ENCODE measurements at regions not wholly inside any gene's neighbourhood (a gene's known extent, or its start where the extent isn't known, plus 50 kb on each side); places are given as distances from the start of the nearest gene placed in this dataset.
"Not testable (repeated sequence)": the region's sequence is repeated elsewhere in the genome, so short reads cannot be mapped to it uniquely, and the experiment has no call there.

DNA sequence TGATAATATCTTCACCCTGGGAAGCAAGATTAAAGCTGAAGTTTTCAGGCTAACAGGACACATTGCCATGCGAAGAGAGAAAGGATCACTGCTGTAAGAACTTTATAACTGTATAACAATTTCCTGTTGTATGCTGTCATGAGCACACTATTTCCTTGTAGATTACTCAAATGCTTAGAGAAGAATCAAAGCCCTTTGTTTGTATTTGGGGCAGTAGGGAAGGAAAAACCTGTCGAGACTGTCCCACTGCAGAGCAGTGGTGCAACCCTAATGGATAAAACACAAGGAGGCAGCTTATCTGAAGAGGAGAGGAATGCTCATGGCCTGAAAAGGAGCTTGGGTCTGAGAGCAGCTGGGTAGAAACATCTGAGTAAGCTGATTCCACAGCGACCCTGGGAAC, 327.7 kb upstream of the NPSR1 start:
- DNase-seq (ENCODE audit: low spot score) (no peak), ATAC-seq (no peak)

DNA sequence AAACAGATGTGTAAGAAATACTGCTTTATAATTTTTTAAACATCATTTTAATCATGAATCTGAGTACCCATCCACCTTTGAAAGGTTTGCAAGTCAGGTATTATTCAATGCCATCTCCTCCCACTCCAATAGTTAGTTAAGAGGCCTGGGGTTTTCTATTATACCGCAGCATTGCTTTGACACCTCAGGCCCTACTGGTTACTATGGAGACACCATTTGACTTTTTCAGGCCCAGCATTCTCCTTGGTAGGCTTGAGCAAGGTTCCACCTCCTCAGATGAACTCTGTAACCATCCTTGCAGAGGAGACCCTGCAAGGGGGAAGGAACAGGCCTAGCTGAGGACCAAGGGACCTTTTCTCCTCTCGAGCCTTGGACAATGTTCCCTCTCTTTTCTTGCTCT, 326.9 kb upstream of the NPSR1 start:
- ATAC-seq (no peak), DNase-seq (ENCODE audit: low spot score) (no peak)

DNA sequence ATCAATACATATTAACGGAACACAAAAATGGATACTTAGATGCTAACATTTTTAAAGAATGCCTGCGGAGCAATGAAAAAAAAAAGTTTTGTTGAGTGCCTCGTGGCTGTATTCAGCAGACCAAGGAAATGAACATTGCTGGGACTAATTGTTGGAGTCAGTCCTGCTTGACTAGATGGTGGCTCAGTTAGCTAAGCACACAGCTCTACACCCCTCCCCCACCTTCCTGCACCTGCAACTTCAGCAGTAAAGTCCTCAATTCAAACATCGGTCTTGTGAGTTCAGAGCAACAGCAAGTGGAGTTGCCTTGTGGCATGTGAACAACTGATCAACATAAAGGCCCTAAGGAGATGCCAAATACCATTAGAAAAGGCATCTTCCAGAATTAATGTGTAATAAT, 326.0 kb upstream of the NPSR1 start:
- ATAC-seq (no peak), DNase-seq (ENCODE audit: low spot score) (no peak)

DNA sequence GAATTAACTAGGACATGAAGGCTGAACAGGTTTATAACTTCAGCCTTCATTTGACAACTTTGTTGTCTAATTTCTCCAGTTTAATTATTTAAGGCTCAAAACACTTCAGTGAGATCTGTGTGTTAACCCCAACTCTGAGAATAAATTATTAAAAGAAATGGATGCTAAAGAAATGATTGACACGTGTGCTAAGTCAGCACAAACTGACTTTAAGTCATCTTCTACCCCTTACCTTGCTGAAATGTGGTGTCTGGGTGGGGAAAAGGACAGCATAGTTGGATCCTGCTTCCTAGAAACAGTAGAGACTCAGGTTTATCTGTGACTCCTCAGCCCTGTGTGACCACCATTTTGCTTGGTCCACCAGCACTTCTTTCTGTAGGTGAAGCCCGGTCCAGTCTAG, 324.8 kb upstream of the NPSR1 start:
- ATAC-seq (no peak), DNase-seq (ENCODE audit: low spot score) (no peak)

DNA sequence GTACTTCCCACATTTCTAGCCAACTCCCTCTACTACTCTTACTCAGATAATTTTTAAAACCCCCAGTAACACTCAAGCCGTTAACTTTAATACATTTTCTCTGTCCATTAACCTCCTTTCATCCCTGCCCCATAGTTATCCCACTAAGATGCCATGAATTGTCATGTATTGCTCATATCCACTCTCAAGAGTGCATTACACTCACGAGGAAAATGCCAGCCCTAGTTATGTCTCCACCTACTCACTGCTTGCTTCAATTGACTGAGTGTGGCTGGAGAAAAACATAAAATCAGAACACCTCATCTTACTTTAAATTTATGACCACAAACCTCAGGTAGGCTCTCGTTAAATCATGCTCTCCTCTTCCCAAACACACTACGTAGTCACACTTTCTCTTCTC, 324.1 kb upstream of the NPSR1 start:
- DNase-seq (ENCODE audit: low spot score) (no peak), ATAC-seq (no peak)

DNA sequence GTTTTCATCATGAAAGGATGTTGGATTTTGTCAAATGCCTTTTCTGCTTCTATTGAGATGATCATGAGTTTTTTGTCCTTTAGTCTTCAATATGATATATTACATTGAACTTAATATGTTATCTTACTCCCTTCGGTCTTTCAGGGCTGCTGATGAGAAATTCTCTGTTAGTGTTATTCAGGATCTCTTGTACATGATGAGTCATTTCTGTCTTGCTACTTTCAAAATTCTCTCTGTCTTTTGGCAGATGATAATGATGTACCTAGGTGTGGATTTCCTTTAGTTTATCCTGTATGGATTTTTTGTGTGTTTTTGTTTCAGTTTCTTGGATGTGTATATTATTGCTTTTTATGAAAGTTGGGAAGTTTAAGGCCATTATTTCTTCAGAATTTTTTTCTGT, 320.9 kb upstream of the NPSR1 start:
- ATAC-seq = no peak
- DNase-seq (ENCODE audit: low spot score) = no peak

DNA sequence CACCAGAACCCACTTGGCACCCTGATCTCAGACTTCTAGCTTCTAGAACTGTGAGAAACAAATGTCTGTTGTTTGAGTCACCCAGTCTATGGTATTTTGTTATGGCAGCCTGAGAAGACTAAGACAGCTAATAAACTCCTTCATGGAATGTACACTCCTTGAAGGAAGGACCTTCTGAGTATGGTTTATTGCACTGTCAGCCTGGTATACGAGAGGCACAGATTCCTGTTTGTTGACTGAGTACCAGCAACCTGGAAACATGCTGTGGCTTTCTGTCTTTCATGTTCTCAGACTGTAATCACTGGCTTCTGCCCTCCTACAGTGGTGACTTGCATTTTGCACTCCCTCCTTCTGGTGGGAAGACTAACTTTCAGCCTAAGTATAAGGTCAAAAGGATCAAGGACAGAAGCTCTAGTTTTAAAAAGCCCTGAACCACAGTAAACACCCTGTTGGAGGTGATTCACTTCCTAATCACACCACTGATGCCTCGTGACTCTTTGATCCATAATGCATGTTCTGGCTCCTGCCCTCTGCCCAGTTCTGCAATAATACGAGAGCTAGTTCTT, 319.0 kb upstream of the NPSR1 start:
- ATAC-seq = no peak
- no peak for DNase-seq (ENCODE audit: low spot score)

DNA sequence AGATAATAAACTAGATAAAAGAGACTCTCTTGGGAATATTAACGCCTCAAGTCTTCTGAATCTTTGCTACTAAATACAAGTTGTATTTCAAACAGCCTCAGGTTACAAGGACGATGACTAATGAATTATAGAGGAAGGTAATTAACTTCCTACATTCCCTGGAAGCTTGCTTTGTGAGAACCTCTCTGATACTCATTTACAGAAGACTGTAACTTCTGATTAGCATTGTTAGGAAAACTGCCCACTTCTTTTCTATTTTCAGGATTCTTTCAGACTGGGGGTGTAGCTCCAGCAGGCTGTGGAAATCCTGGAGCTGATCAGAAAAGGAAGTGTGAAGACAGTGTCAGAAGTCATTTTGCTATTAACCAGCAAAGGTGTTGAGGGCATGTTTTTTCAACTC, 316.7 kb upstream of the NPSR1 start:
- ATAC-seq (no peak), DNase-seq (ENCODE audit: low spot score) (no peak)

DNA sequence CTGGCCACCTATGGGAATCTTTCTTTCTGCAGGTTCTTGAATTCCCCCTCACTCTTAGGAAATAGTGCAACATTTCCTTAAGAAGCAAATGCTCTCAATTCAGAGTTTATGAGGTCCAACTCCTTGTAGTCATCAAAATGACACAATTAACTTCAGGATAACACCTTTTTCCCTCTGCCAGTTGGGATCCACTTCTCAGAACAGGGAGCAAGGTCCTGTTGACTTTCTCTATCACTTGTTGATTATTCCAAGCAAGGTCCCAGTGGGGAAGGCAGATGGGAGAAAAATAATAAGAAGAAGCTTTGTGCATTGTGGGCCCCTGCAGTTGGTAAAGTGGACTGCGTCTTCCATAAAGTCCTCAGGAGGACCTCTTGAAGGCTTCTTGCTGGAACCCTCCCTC, 315.6 kb upstream of the NPSR1 start:
- ATAC-seq = no peak
- DNase-seq (ENCODE audit: low spot score) = no peak

DNA sequence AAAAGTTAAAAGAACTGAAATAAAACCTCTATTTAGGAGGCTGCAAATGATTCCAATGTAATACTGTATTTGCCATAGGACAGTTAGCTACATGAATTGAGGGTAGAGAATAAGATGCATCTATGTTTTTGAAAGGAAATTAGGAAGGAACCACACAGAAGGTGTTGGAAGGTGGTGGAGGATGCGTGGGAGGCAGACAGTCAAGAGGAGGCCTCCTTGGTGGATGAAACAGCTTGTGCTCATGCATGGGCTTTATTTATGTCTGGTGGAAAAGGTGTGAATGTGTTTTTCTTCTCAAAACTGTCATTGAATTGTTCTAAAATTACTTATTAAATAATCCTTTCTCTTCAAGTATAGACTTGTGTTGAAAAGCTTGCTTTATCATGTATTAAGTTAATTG, 314.4 kb upstream of the NPSR1 start:
- DNase-seq (ENCODE audit: low spot score) = no peak
- ATAC-seq = no peak

DNA sequence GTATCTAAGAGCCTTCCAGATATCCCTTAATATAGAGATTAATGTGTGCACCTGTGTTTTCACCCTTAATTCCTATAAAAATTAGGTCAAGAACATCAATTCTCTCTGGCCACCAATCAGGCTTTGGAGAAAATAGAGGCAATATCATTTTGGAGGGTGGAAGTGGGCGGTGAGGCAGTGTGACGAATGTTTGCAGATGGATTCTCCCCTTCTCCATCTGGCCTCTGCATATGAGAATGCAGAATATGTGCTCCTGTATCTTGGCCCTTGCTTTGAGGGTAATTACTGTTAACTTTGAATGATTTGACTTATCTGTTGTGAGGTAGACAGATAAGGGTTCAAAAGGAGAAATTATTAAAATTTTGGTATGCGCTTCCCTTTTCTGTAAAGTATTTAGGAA, 304.0 kb upstream of the NPSR1 start:
- ATAC-seq = no peak
- no peak for DNase-seq (ENCODE audit: low spot score)

DNA sequence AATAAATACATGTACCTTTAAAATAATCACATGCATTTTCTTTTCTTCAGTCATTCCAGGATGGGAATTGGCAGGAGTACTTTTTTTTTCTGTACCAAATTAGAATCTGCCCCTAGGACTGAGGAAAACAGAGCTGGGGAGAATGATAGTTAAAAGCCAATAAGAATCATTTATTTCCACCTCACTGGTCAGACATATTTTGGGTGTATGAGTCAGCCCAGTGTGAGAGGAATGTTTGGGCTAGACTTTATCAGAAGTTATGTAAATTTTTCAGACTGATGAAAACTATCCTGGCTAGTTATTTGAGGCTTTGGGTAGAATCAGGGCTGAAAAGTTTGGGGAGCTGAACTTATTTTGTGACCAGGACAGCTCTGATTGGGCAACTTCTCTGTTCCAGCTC, 303.1 kb upstream of the NPSR1 start:
- ATAC-seq (no peak), DNase-seq (ENCODE audit: low spot score) (no peak)

DNA sequence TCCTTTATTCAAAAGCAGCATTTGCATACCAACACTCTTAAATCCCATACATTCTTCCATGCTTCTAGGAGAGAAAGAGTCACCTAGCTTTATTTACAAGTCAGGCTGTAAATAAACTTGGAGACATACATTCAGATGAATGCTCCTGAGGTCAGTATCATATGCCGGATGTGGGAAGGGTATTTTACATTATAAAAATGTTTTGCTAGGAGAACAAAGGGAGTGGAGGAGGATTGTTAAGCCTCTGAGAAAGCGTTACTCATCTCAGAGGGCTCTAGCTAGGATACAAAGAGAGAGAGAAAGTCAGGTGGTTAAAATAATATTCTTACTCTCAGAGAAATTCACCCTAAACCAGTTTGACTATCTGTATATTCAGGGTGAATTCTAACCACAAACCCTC, 300.9 kb upstream of the NPSR1 start:
- no peak for DNase-seq (ENCODE audit: low spot score)
- ATAC-seq = no peak

DNA sequence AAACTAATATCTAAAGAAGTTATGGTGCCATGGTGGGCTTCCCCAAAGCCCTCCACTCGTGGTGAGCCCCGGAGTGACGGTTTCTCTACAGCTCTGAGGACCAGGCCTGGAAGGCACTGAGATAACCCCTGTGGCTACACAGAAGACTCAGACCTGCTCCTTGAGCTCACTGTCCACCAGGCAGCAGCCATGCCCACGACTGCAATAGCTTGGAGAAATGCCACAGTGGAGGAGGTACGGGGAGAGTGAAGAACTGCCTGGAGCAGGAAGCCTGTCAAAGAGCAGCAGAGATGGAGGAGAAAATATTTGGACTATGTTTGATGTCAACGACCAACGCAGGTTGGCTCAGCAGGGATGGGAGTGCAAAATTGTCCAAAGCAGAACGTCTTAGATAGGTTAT, 300.1 kb upstream of the NPSR1 start:
- DNase-seq (ENCODE audit: low spot score) = no peak
- ATAC-seq = no peak

DNA sequence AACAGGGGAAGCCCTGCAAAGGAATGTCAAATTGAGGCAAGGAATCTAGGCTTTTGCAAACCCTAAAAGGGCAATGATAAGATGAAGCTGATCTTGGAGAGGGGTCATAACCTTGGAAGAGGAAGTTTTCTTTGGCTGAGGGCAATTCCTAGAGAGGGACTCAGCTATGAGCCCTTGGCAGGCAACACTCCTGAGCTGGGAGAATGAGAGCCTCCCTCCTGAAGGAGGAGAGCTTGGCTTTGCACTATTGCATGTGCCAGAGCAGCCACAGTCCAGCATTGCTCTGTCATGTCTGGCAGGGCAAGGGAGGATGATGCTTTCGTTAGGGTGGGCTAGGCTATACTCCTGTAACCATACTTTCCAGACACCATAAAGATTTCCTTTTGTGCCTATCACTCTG, 299.4 kb upstream of the NPSR1 start:
- DNase-seq (ENCODE audit: low spot score); ATAC-seq: not testable (repeated sequence)

DNA sequence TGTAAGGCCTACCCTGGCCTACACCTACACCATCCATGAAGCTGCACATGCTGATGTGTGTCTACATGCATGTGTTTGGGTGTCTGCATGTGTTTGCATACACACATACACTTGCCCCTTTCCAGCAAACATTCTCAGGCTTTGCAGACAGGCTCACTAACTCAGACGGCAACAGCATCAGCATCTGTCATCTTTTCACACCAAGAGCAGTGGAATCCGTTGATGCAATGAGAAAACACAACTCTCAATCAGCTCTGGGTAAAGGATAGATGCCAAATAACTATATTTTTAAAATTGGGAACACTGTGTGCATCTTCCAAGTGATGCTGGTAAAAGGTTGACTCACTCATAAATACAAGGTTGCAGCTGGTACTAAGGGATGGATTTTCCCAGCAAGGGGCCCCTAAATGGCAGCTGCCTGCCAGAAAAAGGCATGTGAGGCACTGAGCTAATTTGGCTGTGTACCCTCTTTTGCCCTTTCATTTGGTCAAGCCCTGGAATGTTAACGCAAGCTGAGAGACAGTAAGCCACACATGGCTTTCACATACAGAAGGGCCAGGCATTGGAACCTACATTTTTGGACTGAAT, 296.3 kb upstream of the NPSR1 start:
- no peak for DNase-seq (ENCODE audit: low spot score)
- no peak for ATAC-seq

DNA sequence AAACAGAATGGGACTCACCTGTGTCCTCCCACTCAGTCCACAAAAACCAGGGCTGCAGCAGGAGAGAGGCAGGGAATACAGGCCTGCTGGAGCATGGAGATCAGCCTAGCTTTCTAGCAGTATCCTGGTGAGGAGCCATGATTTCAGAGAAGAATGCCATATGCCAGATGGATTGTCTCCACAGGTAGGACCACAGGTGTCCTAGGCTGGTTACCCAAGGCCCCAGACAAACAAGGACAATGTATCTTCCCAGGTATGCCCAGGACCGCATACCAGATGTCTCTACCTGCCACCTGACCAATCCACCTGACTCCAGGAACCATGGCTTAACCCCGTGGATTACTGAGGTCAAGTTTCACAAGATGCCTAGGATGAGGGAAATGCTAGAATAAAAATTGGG, 295.4 kb upstream of the NPSR1 start:
- no peak for DNase-seq (ENCODE audit: low spot score)
- ATAC-seq = no peak

DNA sequence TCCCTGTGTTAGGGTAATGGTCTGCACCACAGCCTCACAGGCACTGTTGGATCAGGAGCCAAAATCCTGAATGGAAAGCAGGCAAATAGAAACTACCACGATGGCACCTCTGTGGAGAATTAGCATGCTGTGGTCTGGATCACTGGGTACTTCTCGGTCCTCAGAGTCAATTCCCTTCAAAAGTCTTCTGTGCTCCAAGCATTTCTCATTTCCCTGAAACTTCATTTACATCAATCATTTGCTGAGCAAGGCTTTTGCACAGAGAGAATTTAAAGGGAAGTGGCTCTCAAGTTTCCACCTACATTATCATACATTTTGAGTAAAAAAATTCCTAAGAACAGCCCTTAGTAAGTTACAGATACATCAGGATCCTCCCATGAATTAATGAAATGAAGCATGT, 293.9 kb upstream of the NPSR1 start:
- DNase-seq (ENCODE audit: low spot score) (no peak), ATAC-seq (no peak)

DNA sequence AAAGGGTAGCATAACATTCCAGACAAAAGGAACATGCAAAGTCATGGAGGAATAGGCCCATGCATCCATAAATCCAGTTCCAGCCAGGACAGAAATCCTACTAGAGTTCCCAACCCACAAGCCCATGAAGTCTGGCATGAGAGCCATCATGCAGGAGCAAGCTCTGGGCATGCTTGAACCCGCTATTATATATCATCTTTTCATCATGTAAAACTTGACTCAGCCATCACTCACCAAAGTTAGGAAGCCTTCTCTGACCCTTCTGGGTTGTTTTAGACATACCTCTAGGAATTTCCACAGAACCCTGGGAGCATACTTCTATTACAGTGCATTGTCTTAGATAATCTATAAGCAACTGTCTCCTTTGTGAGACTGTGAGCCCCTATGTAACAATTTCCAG, 293.0 kb upstream of the NPSR1 start:
- ATAC-seq (no peak), DNase-seq (ENCODE audit: low spot score) (no peak)

DNA sequence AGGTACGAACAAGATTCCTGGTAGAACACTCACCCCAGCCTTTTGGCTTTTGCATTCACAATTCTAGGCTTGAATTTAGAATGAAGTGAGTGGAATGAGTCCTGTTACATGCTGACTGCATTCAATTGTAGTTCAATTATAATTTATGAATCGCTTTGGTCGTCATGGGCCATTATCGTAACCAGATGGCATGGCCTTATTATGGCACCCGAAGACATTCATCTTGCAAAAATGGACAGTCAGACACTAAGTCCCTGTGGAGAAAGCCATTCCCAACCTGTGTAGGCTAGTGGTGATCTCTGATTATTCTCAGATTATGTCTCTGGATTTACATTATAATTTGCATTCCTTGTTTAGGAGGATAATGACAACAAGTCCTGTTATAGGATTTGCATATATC, 292.4 kb upstream of the NPSR1 start:
- DNase-seq (ENCODE audit: low spot score) (no peak), ATAC-seq (no peak)

DNA sequence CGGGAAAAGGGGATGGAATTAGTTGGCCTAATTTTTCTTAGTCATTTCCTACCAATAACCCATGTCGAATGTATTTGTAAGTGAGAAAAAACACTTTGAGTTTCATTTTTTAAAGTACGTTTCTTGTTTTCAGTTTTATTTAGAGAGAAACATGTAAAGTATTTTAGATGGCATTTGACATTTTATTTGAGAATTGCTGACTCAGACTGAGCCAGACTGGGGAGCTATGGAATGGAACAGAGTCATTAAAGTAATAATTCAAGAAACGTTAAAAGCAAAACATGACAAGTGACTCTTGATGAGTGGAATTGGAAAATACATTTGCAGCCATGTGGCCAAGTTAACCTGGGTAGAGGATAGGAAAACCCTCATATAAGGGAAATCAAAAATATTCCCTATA, 286.1 kb upstream of the NPSR1 start:
- no peak for ATAC-seq

DNA sequence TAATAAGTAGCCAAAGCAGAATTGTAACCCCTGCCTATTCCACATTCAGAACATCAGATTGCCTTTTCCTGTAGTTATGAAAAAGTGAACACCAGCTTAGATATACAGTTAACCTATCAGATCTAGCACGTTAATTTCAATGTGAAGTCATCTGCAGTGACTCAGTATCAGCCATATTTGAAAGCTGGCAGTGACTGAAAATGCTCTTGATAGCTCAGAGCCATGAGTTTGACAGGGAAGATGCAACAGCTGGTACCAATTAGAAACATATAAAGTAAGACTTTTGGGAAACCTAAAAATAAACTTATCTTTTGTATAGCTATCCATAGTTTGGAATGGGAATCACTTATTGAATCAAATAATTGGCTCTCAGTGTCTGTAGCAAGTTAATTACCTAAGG, 284.1 kb upstream of the NPSR1 start:
- ATAC-seq = no peak

More for the DNA sequence above, 286.1 kb upstream of the NPSR1 start:
- DNase-seq (ENCODE audit: low spot score) = no peak

DNA sequence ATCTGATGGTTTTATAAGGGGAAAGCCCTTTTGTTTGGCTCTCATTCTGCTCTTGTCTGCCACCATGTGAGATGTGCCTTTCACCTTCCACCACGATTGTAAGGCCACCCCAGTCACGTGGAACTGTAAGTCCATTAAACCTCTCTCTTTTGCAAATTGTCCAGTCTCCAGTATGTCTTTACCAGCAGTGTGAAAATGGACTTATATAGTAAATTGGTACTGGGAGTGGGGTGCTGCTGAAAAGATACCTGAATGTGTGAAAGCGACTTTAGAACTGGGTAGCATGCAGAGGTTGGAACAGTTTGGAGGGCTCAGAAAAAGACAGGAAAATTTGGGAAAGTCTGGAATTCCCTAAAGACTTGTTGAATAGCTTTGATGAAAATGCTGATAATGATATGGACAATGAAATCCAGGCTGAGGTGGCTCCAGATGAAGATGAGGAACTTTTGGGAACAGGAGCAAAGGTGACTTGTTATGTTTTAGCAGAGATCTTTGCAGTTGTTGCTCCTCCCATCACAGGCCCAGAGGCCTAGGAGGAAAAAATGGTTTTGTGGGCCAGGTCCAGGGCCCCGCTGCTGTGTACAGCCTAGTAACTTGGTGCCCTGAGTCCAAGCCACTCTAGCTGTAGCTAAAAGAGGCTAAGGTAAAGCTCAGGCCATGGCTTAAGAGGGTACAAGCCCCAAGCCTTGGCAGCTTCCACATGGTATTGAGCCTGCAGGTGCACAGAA, 275.7 kb upstream of the NPSR1 start:
- no peak for ATAC-seq

More for the DNA sequence above, 284.1 kb upstream of the NPSR1 start:
- DNase-seq (ENCODE audit: low spot score) = no peak

More for the DNA sequence above, 275.7 kb upstream of the NPSR1 start:
- DNase-seq (ENCODE audit: low spot score) = no peak
